ENCODE measurements at regions not wholly inside any gene's neighbourhood (a gene's known extent, or its start where the extent isn't known, plus 50 kb on each side); places are given as distances from the start of the nearest gene placed in this dataset.
"Not testable (repeated sequence)": the region's sequence is repeated elsewhere in the genome, so short reads cannot be mapped to it uniquely, and the experiment has no call there.

- H3F3A ChIP-seq (ENCODE audit: insufficient read depth, low read length, poor library complexity, severe bottlenecking), result no peaks in the 10 kb centered on the region
- H3K27me3 ChIP-seq (ENCODE audit: insufficient read depth, low read depth, low read length), result no peaks in the 10 kb centered on the region
- no peaks in the 10 kb centered on the region for H4K20me1 ChIP-seq (ENCODE audit: insufficient read depth)
- no peaks in the 10 kb centered on the region for H3K9me3 ChIP-seq (ENCODE audit: low read length)
- no peak overlapping the region for H2AFZ ChIP-seq (ENCODE audit: low read depth, low read length)
- no peak overlapping the region for H3K9ac ChIP-seq (ENCODE audit: low read length)
- TF ChIP-seq POLR2AphosphoS5 (IDR thresholded peaks at IDR 0.05), result no peak
- no peak for TF ChIP-seq CTCF (IDR thresholded peaks at IDR 0.05; ENCODE audit: poor library complexity, severe bottlenecking)
- no peak for TF ChIP-seq REST (IDR thresholded peaks at IDR 0.05; ENCODE audit: borderline replicate concordance)
- TF ChIP-seq MXI1 (conservative IDR thresholded peaks at IDR 0.05; ENCODE audit: poor library complexity, severe bottlenecking), result no peak
- TF ChIP-seq RAD21 (conservative IDR thresholded peaks at IDR 0.05), result no peak
- TF ChIP-seq TAF1 (IDR thresholded peaks at IDR 0.05; ENCODE audit: low read depth), result no peak
- no peaks in the 10 kb centered on the region for H3K9me2 ChIP-seq (ENCODE audit: insufficient read depth, low read length)
- no peak overlapping the region for H3K4me3 ChIP-seq (ENCODE audit: low read length)
- no peak overlapping the region for H3K4me2 ChIP-seq (ENCODE audit: low read length)
- no peaks in the 10 kb centered on the region for H3K79me2 ChIP-seq (replicated peaks; ENCODE audit: insufficient read depth, low read length)
- H3K27ac ChIP-seq (ENCODE audit: low read length), result no peak overlapping the region
- no peaks in the 10 kb centered on the region for H3K36me3 ChIP-seq (ENCODE audit: insufficient read depth, low read length)
Measured at GRCh38 chr16:25606069-25606468, 85.7 kb upstream of the HS3ST4 start.

GRCh38 chr16:25605381-25605780 is 86.4 kb upstream of the HS3ST4 start:
- Histone ChIP-seq H3K27ac (ENCODE audit: low read length) (no peak overlapping the region), H3K4me2 (ENCODE audit: low read length) (no peak overlapping the region), H3K79me2 (replicated peaks; ENCODE audit: insufficient read depth, low read length) (no peaks in the 10 kb centered on the region), H3K27me3 (ENCODE audit: insufficient read depth, low read depth, low read length) (no peaks in the 10 kb centered on the region), H3K9me3 (ENCODE audit: low read length) (no peaks in the 10 kb centered on the region), H3F3A (ENCODE audit: insufficient read depth, low read length, poor library complexity, severe bottlenecking) (no peaks in the 10 kb centered on the region), H3K36me3 (ENCODE audit: insufficient read depth, low read length) (no peaks in the 10 kb centered on the region), H3K4me3 (ENCODE audit: low read length) (no peak overlapping the region), H4K20me1 (ENCODE audit: insufficient read depth) (no peaks in the 10 kb centered on the region), H3K9me2 (ENCODE audit: insufficient read depth, low read length) (no peaks in the 10 kb centered on the region), H2AFZ (ENCODE audit: low read depth, low read length) (no peak overlapping the region), H3K9ac (ENCODE audit: low read length) (no peak overlapping the region)
- no peak for TF ChIP-seq RAD21 (conservative IDR thresholded peaks at IDR 0.05)
- TF ChIP-seq SMC3 (conservative IDR thresholded peaks at IDR 0.05; ENCODE audit: poor library complexity), result no peak
- TF ChIP-seq CTCF (IDR thresholded peaks at IDR 0.05; ENCODE audit: poor library complexity, severe bottlenecking), result no peak
- TF ChIP-seq EZH2 (IDR thresholded peaks at IDR 0.05; ENCODE audit: borderline replicate concordance, insufficient read depth, low read length, poor library complexity, severe bottlenecking), result no peak
- no peak for TF ChIP-seq MXI1 (conservative IDR thresholded peaks at IDR 0.05; ENCODE audit: poor library complexity, severe bottlenecking)
- TF ChIP-seq TAF1 (IDR thresholded peaks at IDR 0.05; ENCODE audit: low read depth), result no peak
- no peak for TF ChIP-seq REST (IDR thresholded peaks at IDR 0.05; ENCODE audit: borderline replicate concordance)
- TF ChIP-seq EP300 (conservative IDR thresholded peaks at IDR 0.05; ENCODE audit: poor library complexity, severe bottlenecking), result no peak
- no peak for TF ChIP-seq POLR2AphosphoS5 (IDR thresholded peaks at IDR 0.05)

- not testable (repeated sequence) for H3K9me3 ChIP-seq (ENCODE audit: low read length); H4K20me1 ChIP-seq (ENCODE audit: insufficient read depth); H3K4me2 ChIP-seq (ENCODE audit: low read length); H3K9ac ChIP-seq (ENCODE audit: low read length); H3K36me3 ChIP-seq (ENCODE audit: insufficient read depth, low read length); H3K9me2 ChIP-seq (ENCODE audit: insufficient read depth, low read length); H3K79me2 ChIP-seq (replicated peaks; ENCODE audit: insufficient read depth, low read length); H3F3A ChIP-seq (ENCODE audit: insufficient read depth, low read length, poor library complexity, severe bottlenecking); H3K4me3 ChIP-seq (ENCODE audit: low read length); H3K27ac ChIP-seq (ENCODE audit: low read length); H2AFZ ChIP-seq (ENCODE audit: low read depth, low read length); H3K27me3 ChIP-seq (ENCODE audit: insufficient read depth, low read depth, low read length)
Measured at GRCh38 chr16:25601306-25601705, 90.5 kb upstream of the HS3ST4 start.

Data from neural cell (in vitro differentiated cells).